ENCODE measurements at regions not wholly inside any gene's neighbourhood (a gene's known extent, or its start where the extent isn't known, plus 50 kb on each side); places are given as distances from the start of the nearest gene placed in this dataset.

GRCh38 chr13:30824651-30825050 is 81.4 kb upstream of the MEDAG start:
- H3K9me3 ChIP-seq, result no peaks in the 10 kb centered on the region
- no peak for DNase-seq
- no peak overlapping the region for H3K4me3 ChIP-seq
- WGBS, 5 donors, result 38 to 49% (median 42%) methylated on average over 10 of the region's 10 CpGs
- no peak for TF ChIP-seq POLR2AphosphoS5 (IDR thresholded peaks at IDR 0.05)
- TF ChIP-seq POLR2A (IDR thresholded peaks at IDR 0.05), result no peak
- TF ChIP-seq CTCF (IDR thresholded peaks at IDR 0.05 in 8 of 11, conservative IDR thresholded peaks at IDR 0.05 in 3 of 11), result no peak
- no peaks in the 10 kb centered on the region for H3K36me3 ChIP-seq
- peaks cover 0 to 10% (median 0%) of the 10 kb centered on the region in 7 donors for H3K27me3 ChIP-seq (replicated peaks in 1 of 7)
- intact Hi-C loops (cut with DNase I; ENCODE audit: low total_unique reads), result no loop called here
- no peaks in the 10 kb centered on the region for H3K4me1 ChIP-seq
- no peak overlapping the region for H3K27ac ChIP-seq

- Histone ChIP-seq H3K36me3 (no peaks in the 10 kb centered on the region), H3K9me3 (no peaks in the 10 kb centered on the region), H3K4me3 (no peak overlapping the region), H3K27me3 (replicated peaks in 1 of 7) (peaks cover 0 to 6% (median 0%) of the 10 kb centered on the region in 7 donors), H3K27ac (no peak overlapping the region), H3K4me1 (no peaks in the 10 kb centered on the region)
- TF ChIP-seq POLR2A (IDR thresholded peaks at IDR 0.05) (no peak), CTCF (IDR thresholded peaks at IDR 0.05 in 8 of 11, conservative IDR thresholded peaks at IDR 0.05 in 3 of 11) (no peak), POLR2AphosphoS5 (IDR thresholded peaks at IDR 0.05) (no peak)
- no peak for DNase-seq
- intact Hi-C loops (cut with DNase I; ENCODE audit: low total_unique reads), result no loop called here
- 88 to 97% (median 94%) methylated on average over 15 of the region's 15 CpGs for WGBS, 5 donors
These were observed 79.0 kb upstream of the MEDAG start for GRCh38 chr13:30826911-30827577.

- Histone ChIP-seq H3K27ac (no peak overlapping the region), H3K9me3 (no peaks in the 10 kb centered on the region), H3K4me3 (no peak overlapping the region), H3K27me3 (replicated peaks in 1 of 7) (peaks cover 0 to 6% (median 0%) of the 10 kb centered on the region in 7 donors), H3K4me1 (no peaks in the 10 kb centered on the region), H3K36me3 (no peaks in the 10 kb centered on the region)
- WGBS, 5 donors, result 76 to 97% (median 91%) methylated on average over 3 of the region's 3 CpGs
- intact Hi-C loops (cut with DNase I; ENCODE audit: low total_unique reads), result no loop called here
- TF ChIP-seq CTCF (IDR thresholded peaks at IDR 0.05 in 8 of 11, conservative IDR thresholded peaks at IDR 0.05 in 3 of 11) (no peak), POLR2AphosphoS5 (IDR thresholded peaks at IDR 0.05) (no peak)
- no peak for DNase-seq
These were observed 78.5 kb upstream of the MEDAG start for GRCh38 chr13:30827578-30827925.

- Histone ChIP-seq H3K36me3 (no peaks in the 10 kb centered on the region), H3K27me3 (replicated peaks in 1 of 7) (peaks cover 0 to 14% (median 0%) of the 10 kb centered on the region in 7 donors), H3K27ac (no peak overlapping the region), H3K9me3 (no peaks in the 10 kb centered on the region), H3K4me3 (no peak overlapping the region), H3K4me1 (no peaks in the 10 kb centered on the region)
- intact Hi-C loops (cut with DNase I; ENCODE audit: low total_unique reads), result no loop called here
- DNase-seq, result no peak
- TF ChIP-seq CTCF (IDR thresholded peaks at IDR 0.05 in 8 of 11, conservative IDR thresholded peaks at IDR 0.05 in 3 of 11) (no peak), POLR2AphosphoS5 (IDR thresholded peaks at IDR 0.05) (no peak), POLR2A (IDR thresholded peaks at IDR 0.05) (no peak)
- WGBS, 5 donors, result 66 to 80% (median 67%) methylated on average over 2 of the region's 2 CpGs
These were observed 76.8 kb upstream of the MEDAG start for GRCh38 chr13:30829145-30829832.

Measured in spleen (tissue), 11 donors.